NAMALWA (cell line): ENCODE measurements at regions not wholly inside any gene's neighbourhood (a gene's known extent, or its start where the extent isn't known, plus 50 kb on each side); places are given as distances from the start of the nearest gene placed in this dataset.
A peak's percentile ranks its signal among the peaks of the same experiment; 100 is the strongest.

ENCODE experiments used
- DNase-seq: peaks from one replicate; pipeline ENCODE4 v3.0.0-alpha.2; 2015; ENCODE audit warnings: low spot score

- DNase-seq, result no peak
These were observed 467.7 kb downstream of the CDH11 start for GRCh38 chr16:64654178-64654577.

DNA sequence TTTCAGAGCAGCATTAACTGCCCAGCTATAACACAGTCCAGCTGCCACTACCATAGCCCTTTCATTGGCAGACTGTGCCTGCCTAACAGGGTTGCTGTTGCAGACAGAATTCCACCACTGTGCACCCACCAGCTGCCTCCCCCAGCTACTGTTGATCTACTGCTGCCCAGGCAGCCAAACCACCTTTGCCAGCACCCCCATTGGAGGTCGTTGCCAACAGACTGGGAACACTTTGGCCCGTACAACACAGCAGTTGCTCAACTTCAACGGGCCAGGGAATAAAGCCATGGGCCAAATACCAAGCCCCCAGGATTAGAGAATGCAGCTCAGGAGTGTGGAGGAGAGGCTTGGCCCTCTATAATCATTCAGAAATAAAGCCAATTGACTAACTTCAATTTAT lies 473.6 kb downstream of the CDH11 start:
- no peak for DNase-seq

DNA sequence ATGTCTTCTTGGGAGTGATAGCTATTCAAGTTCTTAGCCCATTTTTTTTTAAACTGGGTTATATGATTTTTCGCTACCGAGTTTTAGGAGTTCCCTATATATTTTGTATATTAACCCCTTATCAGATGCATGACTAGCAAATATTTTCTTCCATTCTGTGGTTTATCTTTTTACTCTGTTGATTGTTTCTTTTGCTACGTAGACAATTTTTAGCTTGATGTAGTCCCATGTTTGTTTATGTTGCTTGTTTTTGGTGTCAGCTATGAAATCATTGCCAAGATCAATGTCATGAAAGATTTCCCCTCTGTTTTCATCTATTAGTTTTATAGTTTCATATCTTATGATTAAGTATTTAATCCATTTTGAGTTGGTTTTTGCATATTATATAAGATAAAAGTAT lies 480.5 kb downstream of the CDH11 start:
- DNase-seq, result no peak

GRCh38 chr16:64638766-64639165 lies 483.1 kb downstream of the CDH11 start:
- DNase-seq, result no peak

GRCh38 chr16:64629622-64630021 lies 492.2 kb downstream of the CDH11 start:
- no peak for DNase-seq

DNA sequence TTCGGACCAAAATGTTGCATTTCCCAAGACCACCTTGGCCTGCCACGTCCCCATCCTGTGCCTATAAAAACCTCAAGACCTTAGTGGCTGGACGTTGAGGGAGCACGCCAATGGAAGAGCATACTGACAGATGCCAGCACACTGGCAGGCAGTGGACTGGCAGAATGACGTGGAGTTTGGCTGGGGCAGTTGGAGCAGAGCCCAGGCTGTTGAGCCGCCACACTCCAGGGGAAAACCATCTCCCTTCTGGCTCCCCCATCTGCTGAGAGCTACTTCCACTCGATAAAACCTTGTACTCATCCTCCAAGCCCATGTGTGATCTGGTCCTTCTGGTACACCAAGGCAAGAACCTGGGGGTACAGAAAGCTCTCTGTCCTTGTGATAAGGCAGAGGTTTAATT lies 494.1 kb downstream of the CDH11 start:
- no peak for DNase-seq

- DNase-seq, result peak; percentile 20
These were observed 494.6 kb downstream of the CDH11 start for GRCh38 chr16:64627288-64627687.

GRCh38 chr16:64626776-64627175 lies 495.1 kb downstream of the CDH11 start:
- DNase-seq, result no peak

GRCh38 chr16:64621616-64622015 lies 500.2 kb downstream of the CDH11 start:
- no peak for DNase-seq

DNA sequence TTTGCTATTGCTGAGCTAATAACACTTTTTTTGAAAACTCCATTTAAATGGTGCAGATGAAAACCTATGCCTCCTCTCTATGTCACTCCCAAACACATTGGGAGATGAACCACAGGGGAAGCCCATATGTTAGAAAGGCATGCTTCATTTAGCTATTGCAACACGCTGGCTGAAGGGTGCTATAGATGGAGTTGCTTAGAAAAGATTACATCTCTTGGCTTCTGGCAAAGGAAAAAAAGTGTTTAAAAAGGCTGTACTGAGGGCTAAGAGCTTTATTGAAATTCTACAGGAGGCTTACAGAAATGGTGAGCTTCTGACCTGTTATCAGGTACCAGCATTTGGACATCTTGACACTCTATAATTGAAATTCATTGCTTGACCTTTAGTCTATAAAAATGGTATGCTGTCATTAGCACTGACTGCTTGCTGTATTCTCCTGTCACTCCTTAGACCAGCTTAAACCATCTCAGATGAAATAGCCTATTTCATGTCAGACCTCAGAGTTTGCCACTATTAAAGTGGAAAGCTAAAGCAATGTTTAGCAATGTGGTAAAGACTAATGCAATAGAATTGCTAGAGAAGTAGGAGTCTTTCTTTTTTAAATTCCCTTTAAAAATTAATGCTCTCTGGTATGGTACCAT lies 503.9 kb downstream of the CDH11 start:
- no peak for DNase-seq

DNA sequence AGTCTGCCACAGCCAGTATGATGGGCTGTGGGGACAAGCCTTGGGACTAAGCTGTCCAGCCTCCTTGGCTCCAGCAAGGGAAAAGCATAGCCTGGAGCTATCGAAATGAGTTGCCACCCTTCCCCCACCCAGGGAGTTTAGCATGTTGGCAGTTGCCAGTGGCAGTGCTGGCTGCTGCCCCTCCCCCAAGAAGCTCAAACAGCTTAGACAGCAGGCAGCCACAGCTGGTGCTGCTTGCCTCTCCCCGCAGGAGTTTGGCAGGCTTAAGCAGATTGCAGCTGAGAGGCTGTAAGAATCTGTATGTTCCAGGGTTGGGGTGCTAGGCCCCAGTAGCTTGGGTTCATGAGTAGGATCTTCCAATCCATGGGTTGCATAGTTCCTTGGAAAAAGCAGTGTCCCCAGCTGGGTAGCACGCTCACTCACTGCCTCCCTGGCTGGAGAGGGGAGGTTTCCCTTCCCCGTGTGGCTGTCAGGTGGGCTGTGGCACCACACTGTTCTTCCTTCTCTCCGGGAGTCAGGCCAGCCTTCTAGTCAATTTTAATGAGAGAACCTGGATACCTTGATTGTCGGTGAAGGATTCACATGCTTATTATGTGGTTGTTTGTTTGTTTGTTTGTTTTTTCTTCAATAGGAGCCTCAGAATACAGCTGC lies 506.1 kb downstream of the CDH11 start:
- no peak for DNase-seq

DNA sequence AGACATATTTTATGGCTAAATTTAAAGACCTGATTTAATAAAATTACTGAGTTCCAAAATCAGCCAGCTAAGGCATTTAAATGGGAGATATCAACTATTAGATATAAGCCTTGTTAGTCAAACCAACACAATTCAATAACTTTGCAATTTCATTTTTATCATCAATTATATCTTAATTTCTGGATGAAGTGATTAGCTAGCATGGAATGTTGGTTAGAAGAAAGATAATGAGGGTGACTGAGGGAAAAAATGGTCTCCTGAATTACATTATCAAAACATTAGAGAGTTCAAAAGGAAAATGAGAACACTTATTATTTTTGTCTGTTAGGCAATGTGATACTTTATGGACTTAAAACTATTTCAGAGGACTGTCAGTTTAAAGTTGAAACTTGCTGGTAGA lies 525.7 kb downstream of the CDH11 start:
- no peak for DNase-seq

DNA sequence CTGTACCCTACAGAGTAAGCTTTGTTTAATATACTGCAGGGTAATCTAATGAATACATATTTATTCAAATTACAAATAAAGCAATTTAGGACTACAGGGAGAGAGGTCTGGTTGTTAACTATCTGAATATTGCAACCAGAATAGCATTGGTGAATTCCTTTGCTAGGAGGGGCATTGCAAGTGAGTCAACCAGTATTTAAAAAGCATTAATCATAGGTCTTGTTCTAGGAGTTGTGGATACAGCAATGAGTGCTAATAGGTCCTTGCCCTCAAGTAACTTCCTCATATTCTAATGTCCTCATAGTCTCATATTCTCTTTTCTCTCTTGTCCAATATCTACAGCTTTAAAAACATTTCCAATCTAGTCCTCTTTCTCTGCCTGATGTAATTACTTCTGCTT lies 531.4 kb downstream of the CDH11 start:
- DNase-seq, result no peak

GRCh38 chr16:64589836-64590235 lies 532.0 kb downstream of the CDH11 start:
- no peak for DNase-seq

- no peak for DNase-seq
These were observed 535.1 kb downstream of the CDH11 start for GRCh38 chr16:64586781-64587180.

DNA sequence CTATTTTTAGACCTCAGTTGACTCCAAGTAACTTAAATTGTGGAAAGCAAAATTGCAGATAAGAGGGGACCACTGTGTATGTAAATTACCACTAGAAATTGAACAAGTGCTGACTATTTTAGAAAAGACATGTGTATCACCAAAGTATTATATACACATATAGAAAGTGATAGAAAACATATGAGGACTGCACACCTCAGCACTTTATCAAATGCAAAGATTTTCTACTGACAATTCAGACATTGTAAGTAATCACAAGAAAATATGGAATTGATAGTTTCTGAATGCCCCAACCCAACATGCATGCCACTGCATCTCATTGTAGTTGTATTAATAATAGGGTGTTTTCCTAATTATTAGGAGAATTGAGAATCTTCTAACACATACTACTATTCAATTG lies 536.5 kb downstream of the CDH11 start:
- no peak for DNase-seq

DNA sequence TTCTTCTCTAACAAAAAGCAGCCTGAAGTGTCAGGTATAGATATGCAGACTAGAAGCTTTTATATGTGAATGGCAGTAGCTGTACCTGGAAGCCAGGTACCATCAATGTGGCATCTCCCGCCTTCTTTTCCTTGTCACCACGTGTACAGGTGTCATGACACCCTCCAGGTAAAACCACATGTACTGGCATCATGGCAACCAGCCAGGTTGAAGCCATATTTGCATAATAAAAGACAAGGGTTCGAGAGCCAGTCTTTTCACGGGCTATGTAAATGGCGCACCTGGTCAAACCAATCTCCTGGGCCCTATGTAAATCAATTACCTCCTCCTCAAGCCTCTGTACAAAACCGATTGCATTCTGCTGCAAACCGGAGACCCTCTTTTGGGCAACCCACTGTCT lies 541.3 kb downstream of the CDH11 start:
- DNase-seq, result no peak

DNA sequence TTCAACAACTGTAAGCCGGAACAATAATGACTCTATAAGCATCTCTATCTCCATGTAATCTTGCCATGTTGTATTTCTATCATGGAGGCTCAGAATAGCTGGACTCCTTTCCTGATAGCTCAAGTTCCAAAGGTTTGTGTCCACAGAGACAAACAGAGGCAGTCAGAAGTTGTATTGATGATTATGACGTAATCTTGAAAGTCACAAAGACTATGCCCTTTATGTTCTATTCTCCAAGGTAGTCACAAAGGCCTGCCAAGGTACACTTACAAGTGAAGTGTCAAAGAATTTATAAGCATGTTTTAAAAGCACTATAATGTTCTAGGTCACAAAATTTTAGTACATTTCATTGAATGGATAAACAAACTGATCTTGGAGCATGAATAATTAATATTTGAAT lies 542.2 kb downstream of the CDH11 start:
- DNase-seq, result no peak

GRCh38 chr16:64545768-64546167 lies 576.1 kb downstream of the CDH11 start:
- DNase-seq, result no peak

GRCh38 chr16:64544859-64545258 lies 577.0 kb downstream of the CDH11 start:
- no peak for DNase-seq

DNA sequence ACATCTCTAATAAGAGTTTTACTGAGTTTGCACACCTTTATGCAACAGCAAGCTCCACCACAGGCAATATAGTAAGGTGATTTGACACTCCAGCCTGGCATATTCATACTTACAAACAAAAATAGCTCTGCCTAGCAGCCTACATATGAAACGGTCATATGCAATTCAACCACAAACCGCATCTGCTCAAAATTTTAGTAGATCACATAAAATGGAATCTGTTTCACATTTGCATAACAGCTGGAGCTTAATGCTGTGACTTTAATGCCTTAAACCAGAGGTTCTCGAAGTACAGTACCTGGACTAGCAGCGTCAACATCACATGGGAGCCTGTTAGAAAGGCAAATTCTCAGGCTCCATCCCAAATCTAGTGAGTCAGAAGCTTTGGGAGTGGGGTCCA lies 578.4 kb downstream of the CDH11 start:
- peak; percentile 63 for DNase-seq

DNA sequence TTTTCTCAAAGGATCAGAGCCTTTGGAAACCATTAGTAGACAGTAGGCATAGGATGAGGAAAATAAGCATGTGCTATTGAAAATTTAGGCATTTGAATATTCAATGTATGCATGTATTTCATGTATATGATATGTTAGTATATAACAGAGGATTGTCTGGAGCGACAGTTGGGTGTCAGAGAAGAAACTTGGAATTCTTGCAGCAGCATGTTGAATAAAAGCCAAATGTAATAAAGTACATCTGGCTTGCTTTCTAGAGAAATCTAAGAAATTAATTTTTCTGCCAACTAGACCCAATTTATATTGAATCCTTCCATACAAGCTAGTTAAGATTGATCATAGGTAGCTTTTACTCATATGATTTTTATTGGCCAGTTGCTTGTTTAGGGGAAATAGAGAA lies 578.8 kb downstream of the CDH11 start:
- DNase-seq, result no peak

DNA sequence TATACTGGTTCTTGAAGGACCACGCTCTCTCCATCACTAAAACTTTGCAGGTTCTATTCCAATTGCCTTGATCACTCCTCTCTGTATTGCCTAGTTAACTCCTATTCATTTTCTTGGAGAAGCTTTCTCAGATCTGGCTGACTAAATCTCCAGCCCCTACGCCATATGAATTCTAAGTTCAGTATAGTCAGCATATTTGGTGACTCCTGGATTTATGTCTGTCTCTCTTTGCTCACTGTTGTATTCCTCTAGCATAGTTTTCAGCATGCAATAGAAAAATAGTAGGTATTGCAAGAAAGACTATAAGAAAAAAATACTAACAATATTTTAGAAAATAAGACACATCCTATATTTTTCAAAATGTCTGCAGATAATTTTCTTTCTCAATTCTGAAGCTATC lies 579.7 kb downstream of the CDH11 start:
- no peak for DNase-seq

GRCh38 chr16:64541621-64542020 lies 580.2 kb downstream of the CDH11 start:
- no peak for DNase-seq
